SK-N-SH treated with all-trans-retinoic acid at 6 μM for 48 hours (cell line): ENCODE measurements at regions not wholly inside any gene's neighbourhood (a gene's known extent, or its start where the extent isn't known, plus 50 kb on each side); places are given as distances from the start of the nearest gene placed in this dataset.

Source experiments
- ATAC-seq: fragments of 200-7000 bp; cut with Tn5 transposase; 3 replicates; pipeline ENCODE4 v1.9.1; 2020; ENCODE audit warnings: mild to moderate bottlenecking, moderate library complexity
- BACH2 ChIP-seq: fragments of 250-450 bp; sonication (Bioruptor Pico); IDR thresholded peaks from 2 replicates; pipeline ENCODE4 v1.9.0; 2021; ENCODE audit warnings: mild to moderate bottlenecking, borderline replicate concordance
- CREB5 ChIP-seq: fragments of 250-450 bp; sonication (Bioruptor Pico); IDR thresholded peaks from 2 replicates; pipeline ENCODE4 v1.5.1; 2020; ENCODE audit warnings: low read depth, mild to moderate bottlenecking, moderate library complexity
- CSDC2 ChIP-seq: fragments of 250-450 bp; sonication (Bioruptor Pico); IDR thresholded peaks from 2 replicates; pipeline ENCODE4 v1.5.0; 2020; ENCODE audit warnings: mild to moderate bottlenecking, moderate library complexity
- CSRNP3 ChIP-seq: fragments of 250-450 bp; sonication (Bioruptor Pico); IDR thresholded peaks from 2 replicates; pipeline ENCODE4 v1.5.1; 2021; ENCODE audit warnings: mild to moderate bottlenecking, moderate library complexity
- ESRRG ChIP-seq: fragments of 250-450 bp; sonication (Bioruptor Pico); IDR thresholded peaks from 2 replicates; pipeline ENCODE4 v1.6.1; 2021; ENCODE audit warnings: mild to moderate bottlenecking
- ISL1 ChIP-seq: fragments of 250-450 bp; sonication (Bioruptor Pico); IDR thresholded peaks from 2 replicates; pipeline ENCODE4 v2.1.2; 2022; ENCODE audit warnings: mild to moderate bottlenecking, moderate library complexity
- OSR1 ChIP-seq: fragments of 250-450 bp; sonication (Bioruptor Pico); IDR thresholded peaks from 2 replicates; pipeline ENCODE4 v1.8.0; 2022; ENCODE audit warnings: moderate library complexity, mild to moderate bottlenecking, inconsistent platforms
- PATZ1 ChIP-seq: fragments of 250-450 bp; sonication (Bioruptor Pico); IDR thresholded peaks from 2 replicates; pipeline ENCODE4 v1.8.0; 2020; ENCODE audit warnings: mild to moderate bottlenecking, moderate library complexity, borderline replicate concordance
- POU6F1 ChIP-seq: fragments of 250-450 bp; sonication (Bioruptor Pico); IDR thresholded peaks from 2 replicates; pipeline ENCODE4 v1.8.0; 2021; ENCODE audit warnings: low read depth, mild to moderate bottlenecking, moderate library complexity, borderline replicate concordance
- PPARA ChIP-seq: fragments of 250-450 bp; sonication (Bioruptor Pico); IDR thresholded peaks from 2 replicates; pipeline ENCODE4 v1.5.0; 2020; ENCODE audit warnings: mild to moderate bottlenecking, borderline replicate concordance
- RARB ChIP-seq: fragments of 250-450 bp; sonication (Bioruptor Pico); IDR thresholded peaks from 2 replicates; pipeline ENCODE4 v1.8.0; 2021; ENCODE audit warnings: mild to moderate bottlenecking, moderate library complexity
- SNAI2 ChIP-seq: fragments of 250-450 bp; sonication (Bioruptor Pico); IDR thresholded peaks from 2 replicates; pipeline ENCODE4 v1.5.0; 2020; ENCODE audit warnings: mild to moderate bottlenecking, moderate library complexity
- TCF4 ChIP-seq: fragments of 250-450 bp; sonication (Bioruptor Pico); IDR thresholded peaks from 2 replicates; pipeline ENCODE4 v1.8.0; 2021; ENCODE audit warnings: mild to moderate bottlenecking, moderate library complexity, borderline replicate concordance
- TOX ChIP-seq: fragments of 250-450 bp; sonication (Bioruptor Pico); IDR thresholded peaks from 2 replicates; pipeline ENCODE4 v1.8.0; 2021; ENCODE audit warnings: mild to moderate bottlenecking, moderate library complexity, borderline replicate concordance
- TSHZ2 ChIP-seq: fragments of 250-450 bp; sonication (Bioruptor Pico); IDR thresholded peaks from 2 replicates; pipeline ENCODE4 v1.5.0; 2020; ENCODE audit warnings: mild to moderate bottlenecking, moderate library complexity
- ZC3H10 ChIP-seq: fragments of 250-450 bp; sonication (Bioruptor Pico); IDR thresholded peaks from 2 replicates; pipeline ENCODE4 v1.5.1; 2021; ENCODE audit warnings: mild to moderate bottlenecking, moderate library complexity
- ZFP3 ChIP-seq: fragments of 250-450 bp; sonication (Bioruptor Pico); IDR thresholded peaks from 2 replicates; pipeline ENCODE4 v1.5.0; 2020; ENCODE audit warnings: mild to moderate bottlenecking, moderate library complexity
- ZFP30 ChIP-seq: fragments of 450-650 bp; formaldehyde crosslinking; IDR thresholded peaks from 2 replicates; pipeline ENCODE4 v1.5.0; 2022; ENCODE audit warnings: mild to moderate bottlenecking, moderate library complexity
- ZNF565 ChIP-seq: fragments of 450-650 bp; formaldehyde crosslinking; conservative IDR thresholded peaks from 2 replicates; pipeline ENCODE4 v1.5.0; 2020; ENCODE audit warnings: low read depth, mild to moderate bottlenecking, moderate library complexity
- ZNF70 ChIP-seq: fragments of 450-650 bp; formaldehyde crosslinking; IDR thresholded peaks from 2 replicates; pipeline ENCODE4 v1.5.0; 2020; ENCODE audit warnings: mild to moderate bottlenecking, moderate library complexity
- ZNF8 ChIP-seq: fragments of 450-650 bp; formaldehyde crosslinking; IDR thresholded peaks from 2 replicates; pipeline ENCODE4 v1.5.0; 2020; ENCODE audit warnings: mild to moderate bottlenecking, moderate library complexity

GRCh38 chr5:91687430-91687829 lies 304.3 kb upstream of the ARRDC3 start:
- TF ChIP-seq CSDC2 (CRISPR knock-in tag), result no peak
- no peak for TF ChIP-seq PPARA (CRISPR knock-in tag)
- no peak for TF ChIP-seq ISL1 (CRISPR knock-in tag)
- TF ChIP-seq ZFP30 (CRISPR knock-in tag), result no peak
- no peak for TF ChIP-seq ZNF8 (CRISPR knock-in tag)
- TF ChIP-seq ZC3H10 (CRISPR knock-in tag), result no peak
- TF ChIP-seq ZNF70, result no peak
- TF ChIP-seq TOX (CRISPR knock-in tag), result no peak
- no peak for TF ChIP-seq TCF4 (CRISPR knock-in tag)
- TF ChIP-seq BACH2, result no peak
- TF ChIP-seq, all 23 proteins: peak for 0
- no peak for ATAC-seq

GRCh38 chr5:91684625-91685024 lies 301.5 kb upstream of the ARRDC3 start:
- TF ChIP-seq PPARA (CRISPR knock-in tag) (no peak), POU6F1 (no peak), TCF4 (CRISPR knock-in tag) (no peak), TSHZ2 (no peak), ZNF70 (no peak), ZFP30 (CRISPR knock-in tag) (no peak), ZNF565 (no peak), PATZ1 (no peak), ZFP3 (no peak), BACH2 (no peak), CSDC2 (CRISPR knock-in tag) (no peak), ZNF8 (CRISPR knock-in tag) (no peak), ESRRG (CRISPR knock-in tag) (no peak), SNAI2 (CRISPR knock-in tag) (no peak)
- ATAC-seq, result no peak

- TF ChIP-seq OSR1, result no peak
- no peak for TF ChIP-seq TOX (CRISPR knock-in tag)
- no peak for TF ChIP-seq ZNF8 (CRISPR knock-in tag)
- no peak for TF ChIP-seq PATZ1
- no peak for TF ChIP-seq TSHZ2
- no peak for TF ChIP-seq TCF4 (CRISPR knock-in tag)
- TF ChIP-seq PPARA (CRISPR knock-in tag), result no peak
- TF ChIP-seq CSRNP3 (CRISPR knock-in tag), result no peak
- no peak for TF ChIP-seq ZC3H10 (CRISPR knock-in tag)
- no peak for TF ChIP-seq ISL1 (CRISPR knock-in tag)
- no peak for TF ChIP-seq CREB5 (CRISPR knock-in tag)
- no peak for TF ChIP-seq RARB (CRISPR knock-in tag)
- TF ChIP-seq ZNF70, result no peak
- no peak for ATAC-seq
Observed at GRCh38 chr5:91670563-91670962, 287.4 kb upstream of the ARRDC3 start.
